ENCODE measurements at regions not wholly inside any gene's neighbourhood (a gene's known extent, or its start where the extent isn't known, plus 50 kb on each side); places are given as distances from the start of the nearest gene placed in this dataset.
"Not testable (repeated sequence)": the region's sequence is repeated elsewhere in the genome, so short reads cannot be mapped to it uniquely, and the experiment has no call there.

DNA sequence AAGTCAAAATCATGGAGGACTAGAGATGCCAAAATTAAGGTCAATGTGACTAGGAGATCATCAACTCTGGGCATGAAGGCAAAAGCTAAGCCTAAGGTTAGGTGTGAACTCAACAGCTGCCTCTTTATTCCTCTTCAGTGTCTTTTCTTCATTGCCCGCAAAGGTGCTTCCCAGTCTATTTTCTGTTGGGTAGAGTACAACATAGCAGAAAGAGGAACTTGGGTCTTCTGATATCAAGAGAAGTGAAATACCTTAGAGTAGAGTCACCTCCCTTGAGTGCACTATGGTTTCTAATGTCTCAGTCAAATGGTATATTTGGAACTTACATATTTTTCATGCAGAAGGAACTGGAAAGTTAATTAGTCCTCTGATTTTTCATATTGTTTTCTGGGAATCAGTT is 122.5 kb upstream of the GRIN3A start:
- DNase-seq (ENCODE audit: low spot score) = no peak

- no peak for DNase-seq (ENCODE audit: low spot score)
Measured at GRCh38 chr9:101859620-101860019, 121.2 kb upstream of the GRIN3A start.

DNA sequence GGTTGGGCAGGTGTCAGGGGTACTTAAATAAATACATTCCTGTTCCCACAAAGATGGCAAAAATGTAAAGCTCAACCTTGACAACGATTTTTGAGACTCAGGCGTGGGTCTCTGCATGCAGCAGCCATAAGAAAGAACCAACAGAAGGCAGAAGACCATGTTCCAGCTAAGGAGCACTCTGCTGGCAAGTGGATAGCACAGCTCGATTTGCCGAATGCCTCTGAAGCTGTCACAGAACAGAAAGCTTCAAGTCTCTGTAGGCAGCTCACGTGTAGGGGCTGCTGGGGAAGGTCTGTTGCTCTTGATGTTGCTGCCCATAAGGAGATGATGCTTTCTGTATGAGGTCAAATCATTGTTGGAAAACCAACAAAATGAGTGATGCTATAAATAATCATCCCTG is 119.6 kb upstream of the GRIN3A start:
- no peak for DNase-seq (ENCODE audit: low spot score)

GRCh38 chr9:101849102-101849707 is 110.8 kb upstream of the GRIN3A start:
- DNase-seq (ENCODE audit: low spot score) = no peak

GRCh38 chr9:101848485-101848919 is 110.1 kb upstream of the GRIN3A start:
- DNase-seq (ENCODE audit: low spot score) = peak; percentile 44

DNA sequence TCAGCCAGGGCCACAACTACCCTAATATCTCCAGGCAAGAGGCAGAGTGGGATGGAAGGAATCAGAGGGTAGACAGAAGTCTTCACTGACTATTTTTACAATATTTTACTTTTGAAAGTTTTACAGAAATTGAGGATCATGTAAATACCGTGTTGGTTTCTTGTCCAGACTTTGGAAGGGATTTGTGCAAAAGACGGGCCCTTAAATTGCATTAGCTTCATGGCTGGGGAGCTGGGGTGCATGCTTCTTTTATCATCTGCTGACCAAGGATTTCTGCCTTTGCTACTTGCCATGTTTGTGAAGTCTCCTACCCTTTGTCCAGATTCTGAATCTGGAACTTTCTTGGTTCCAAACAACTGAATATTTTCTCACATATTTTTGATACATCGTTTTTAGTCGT is 107.7 kb upstream of the GRIN3A start:
- DNase-seq (ENCODE audit: low spot score) = no peak

DNA sequence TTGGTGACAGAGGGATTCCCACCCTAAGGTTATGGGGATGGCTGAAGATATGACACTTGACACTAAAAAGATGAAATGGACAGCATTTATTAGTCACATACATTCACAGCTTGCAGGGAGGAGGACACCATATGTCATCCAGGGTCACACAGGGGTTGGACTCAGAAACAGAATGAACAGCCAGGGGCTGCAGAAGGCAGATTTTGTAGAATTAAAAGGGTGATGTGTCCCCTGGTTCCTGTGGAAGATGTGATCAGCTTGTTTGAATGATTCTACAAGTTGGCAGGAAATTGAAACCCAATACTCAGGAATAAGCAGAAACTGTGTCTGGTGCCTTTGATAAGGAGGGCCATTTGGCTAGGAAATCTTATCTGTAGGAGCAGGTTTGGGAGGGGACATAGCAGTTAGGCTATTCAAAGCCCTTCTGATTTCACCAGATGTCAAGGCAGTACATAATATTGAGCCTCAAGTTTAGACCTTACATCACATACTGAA is 102.3 kb upstream of the GRIN3A start:
- no peak for DNase-seq (ENCODE audit: low spot score)

DNA sequence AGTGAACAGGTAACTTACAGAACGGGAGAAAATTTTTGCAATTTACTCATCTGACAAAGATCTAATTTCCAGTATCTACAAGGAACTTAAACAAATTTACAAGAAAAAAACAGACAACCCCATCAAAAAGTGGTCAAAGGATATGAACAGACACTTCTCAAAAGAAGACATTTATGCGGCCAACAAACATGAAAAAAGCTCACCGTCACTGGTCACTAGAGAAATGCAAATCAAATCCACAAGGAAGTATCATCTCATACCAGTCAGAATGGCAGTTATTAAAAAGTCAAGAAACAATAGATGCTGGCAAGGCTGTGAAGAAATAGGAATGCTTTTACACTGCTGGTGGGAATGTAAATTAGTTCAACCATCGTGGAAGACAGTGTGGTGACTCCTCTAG is 100.5 kb upstream of the GRIN3A start:
- DNase-seq (ENCODE audit: low spot score) = not testable (repeated sequence)

GRCh38 chr9:101836021-101836420 is 97.6 kb upstream of the GRIN3A start:
- DNase-seq (ENCODE audit: low spot score) = no peak

GRCh38 chr9:101832486-101832885 is 94.0 kb upstream of the GRIN3A start:
- DNase-seq (ENCODE audit: low spot score) = no peak

DNA sequence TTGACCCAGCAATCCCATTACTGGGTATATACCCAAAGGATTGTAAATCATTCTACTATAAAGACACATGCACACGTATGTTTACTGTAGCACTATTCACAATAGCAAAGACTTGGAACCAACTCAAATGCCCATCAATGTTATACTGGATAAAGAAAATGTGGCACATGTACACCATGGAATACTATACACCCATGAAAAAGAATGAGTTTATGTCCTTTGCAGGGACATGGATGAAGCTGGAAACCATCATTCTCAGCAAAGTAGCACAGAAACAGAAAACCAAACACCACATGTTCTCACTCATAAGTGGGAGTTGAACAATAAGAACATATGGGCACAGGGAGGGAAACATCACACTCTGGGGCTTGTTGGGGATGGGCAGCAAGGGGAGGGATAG is 83.0 kb upstream of the GRIN3A start:
- not testable (repeated sequence) for DNase-seq (ENCODE audit: low spot score)

- DNase-seq (ENCODE audit: low spot score) = not testable (repeated sequence)
Measured at GRCh38 chr9:101820983-101821382, 82.5 kb upstream of the GRIN3A start.

DNA sequence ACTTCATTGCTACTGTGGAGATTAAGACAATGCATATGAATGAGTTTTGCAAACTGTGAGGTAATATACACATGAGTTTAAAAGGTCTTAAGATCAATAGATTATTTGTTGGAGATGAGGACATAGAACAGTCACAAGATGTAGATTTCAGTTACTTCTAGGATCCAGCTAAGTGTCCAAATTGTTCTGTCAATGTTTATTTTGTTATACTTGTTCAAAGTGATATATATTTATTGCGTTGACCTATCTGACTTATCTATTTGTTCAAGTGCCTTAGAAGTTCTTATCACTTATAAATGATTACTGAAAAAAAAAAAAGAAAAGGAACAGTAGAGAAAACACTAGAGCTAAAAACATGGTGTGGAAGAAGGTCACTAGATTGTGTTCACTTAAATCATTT is 75.6 kb upstream of the GRIN3A start:
- no peak for DNase-seq (ENCODE audit: low spot score)

GRCh38 chr9:101807879-101808278 is 69.4 kb upstream of the GRIN3A start:
- DNase-seq (ENCODE audit: low spot score) = not testable (repeated sequence)

- DNase-seq (ENCODE audit: low spot score) = no peak
Measured at GRCh38 chr9:101796044-101796443, 57.6 kb upstream of the GRIN3A start.

- no peak for DNase-seq (ENCODE audit: low spot score)
Measured at GRCh38 chr9:101795147-101795546, 56.7 kb upstream of the GRIN3A start.

DNA sequence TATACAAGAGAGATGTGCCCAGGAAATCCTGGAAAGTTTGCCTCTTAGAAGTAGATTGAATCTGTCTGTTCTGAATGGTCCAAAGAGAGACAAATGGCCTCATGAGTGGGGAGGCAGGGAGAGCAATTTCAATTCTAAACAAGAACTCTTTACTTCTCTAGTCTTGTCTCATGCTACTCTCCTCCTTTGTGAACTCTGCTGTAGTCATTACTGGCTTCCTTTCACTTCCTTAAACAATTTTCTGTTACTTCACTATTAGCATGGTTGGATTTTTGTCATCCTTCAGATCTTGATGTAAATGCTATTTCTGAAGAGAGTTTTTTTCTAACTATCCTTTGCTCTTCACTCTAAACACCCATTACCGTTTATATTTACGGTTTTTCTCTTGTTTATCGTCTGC is 54.0 kb upstream of the GRIN3A start:
- DNase-seq (ENCODE audit: low spot score) = no peak

DNA sequence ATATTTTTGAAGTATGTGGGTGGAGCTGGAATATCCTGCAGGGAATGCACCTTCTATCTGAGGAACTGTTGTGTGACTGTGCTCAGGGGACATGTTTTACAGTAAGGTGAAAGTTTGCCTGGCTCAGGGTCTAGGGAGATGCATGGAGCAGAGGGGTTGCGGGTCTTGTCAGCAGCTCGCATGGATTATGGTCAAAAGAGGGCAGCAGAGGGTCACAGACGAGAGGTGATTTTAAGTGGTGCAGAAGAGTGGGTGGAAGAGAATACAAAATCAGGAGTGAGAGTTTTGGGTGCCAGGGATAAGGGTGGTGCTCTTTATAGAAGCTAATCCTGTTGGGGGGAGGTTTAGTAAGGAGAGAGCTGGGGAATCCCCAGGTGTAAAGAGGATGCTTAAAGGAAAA is 53.5 kb upstream of the GRIN3A start:
- no peak for DNase-seq (ENCODE audit: low spot score)

- DNase-seq (ENCODE audit: low spot score) = no peak
Measured at GRCh38 chr9:101791533-101791932, 53.1 kb upstream of the GRIN3A start.
